H9 (cell line): ENCODE measurements at regions not wholly inside any gene's neighbourhood (a gene's known extent, or its start where the extent isn't known, plus 50 kb on each side); places are given as distances from the start of the nearest gene placed in this dataset.

Experiments used
- DNase-seq: peaks from one replicate; pipeline ENCODE4 v3.0.0-alpha.2; 2017
- H2AFZ ChIP-seq: one replicate; pipeline ENCODE4 v1.6.1; 2013; ENCODE audit warnings: mild to moderate bottlenecking, low read length, control low read depth, moderate library complexity
- H2AK5ac ChIP-seq: 2 replicates; pipeline ENCODE4 v1.6.1; 2013; ENCODE audit warnings: low read length, control low read depth, mixed read lengths; ENCODE audit not compliant: insufficient read length
- H2BK120ac ChIP-seq: one replicate; pipeline ENCODE4 v1.6.1; 2013; ENCODE audit warnings: low read depth, mild to moderate bottlenecking, low read length, control low read depth, inconsistent platforms; ENCODE audit not compliant: poor library complexity, severe bottlenecking
- H2BK12ac ChIP-seq: 2 replicates; pipeline ENCODE4 v1.6.1; 2013; ENCODE audit warnings: low read length, control low read depth, mixed read lengths, low read depth; ENCODE audit not compliant: insufficient read length
- H2BK15ac ChIP-seq: 2 replicates; pipeline ENCODE4 v1.6.1; 2013; ENCODE audit warnings: low read depth, low read length, control low read depth
- H2BK20ac ChIP-seq: one replicate; pipeline ENCODE4 v1.6.1; 2013; ENCODE audit warnings: low read depth, mild to moderate bottlenecking, low read length, control low read depth, inconsistent platforms; ENCODE audit not compliant: poor library complexity, severe bottlenecking
- H2BK5ac ChIP-seq: 2 replicates; pipeline ENCODE4 v1.6.1; 2013; ENCODE audit warnings: low read length, control low read depth, mixed read lengths; ENCODE audit not compliant: insufficient read length
- H3K14ac ChIP-seq: 2 replicates; pipeline ENCODE4 v1.6.1; 2013; ENCODE audit warnings: low read length, control low read depth; ENCODE audit not compliant: insufficient read depth
- H3K18ac ChIP-seq: 2 replicates; pipeline ENCODE4 v1.6.1; 2013; ENCODE audit warnings: low read depth, mild to moderate bottlenecking, mixed read lengths, low read length, control low read depth; ENCODE audit not compliant: insufficient read length
- H3K23ac ChIP-seq: 2 replicates; pipeline ENCODE4 v1.6.1; 2013; ENCODE audit warnings: low read length, control low read depth, mixed read lengths, low read depth; ENCODE audit not compliant: insufficient read length
- H3K23me2 ChIP-seq: 2 replicates; pipeline ENCODE4 v1.6.1; 2013; ENCODE audit warnings: low read depth, mild to moderate bottlenecking, mixed read lengths, low read length, control low read depth; ENCODE audit not compliant: insufficient read length, poor library complexity, severe bottlenecking
- H3K27ac ChIP-seq: 2 replicates; pipeline ENCODE4 v1.5.1; 2013; ENCODE audit warnings: low read length, control low read depth, mixed read lengths, low read depth; ENCODE audit not compliant: insufficient read length
- H3K27me3 ChIP-seq: 2 replicates; pipeline ENCODE4 v1.6.1; 2013; ENCODE audit warnings: low read length, control low read depth, inconsistent platforms; ENCODE audit not compliant: insufficient read depth
- H3K4ac ChIP-seq: 2 replicates; pipeline ENCODE4 v1.6.1; 2013; ENCODE audit warnings: low read depth, mild to moderate bottlenecking, control low read depth, inconsistent platforms, low read length, moderate library complexity
- H3K4me1 ChIP-seq: 2 replicates; pipeline ENCODE4 v1.6.1; 2013; ENCODE audit warnings: low read length, control low read depth, inconsistent platforms; ENCODE audit not compliant: insufficient read depth
- H3K4me2 ChIP-seq: 2 replicates; pipeline ENCODE4 v1.6.1; 2013; ENCODE audit warnings: low read length, control low read depth, mixed read lengths; ENCODE audit not compliant: insufficient read length, insufficient read depth
- H3K56ac ChIP-seq: 2 replicates; pipeline ENCODE4 v1.6.1; 2013; ENCODE audit warnings: low read depth, mild to moderate bottlenecking, mixed read lengths, low read length, control low read depth; ENCODE audit not compliant: insufficient read length
- H3K79me1 ChIP-seq: 2 replicates; pipeline ENCODE4 v1.6.1; 2013; ENCODE audit warnings: low read depth, mild to moderate bottlenecking, moderate library complexity, low read length, control low read depth, inconsistent platforms; ENCODE audit not compliant: insufficient read depth, poor library complexity, severe bottlenecking
- H3K79me2 ChIP-seq: 2 replicates; pipeline ENCODE4 v1.6.1; 2013; ENCODE audit warnings: low read length, control low read depth, inconsistent platforms; ENCODE audit not compliant: insufficient read depth
- H3K9ac ChIP-seq: 2 replicates; pipeline ENCODE4 v1.6.1; 2013; ENCODE audit warnings: low read length, control low read depth, mixed read lengths; ENCODE audit not compliant: insufficient read length; ENCODE audit errors: extremely low read depth
- H3K9me3 ChIP-seq: one replicate; pipeline ENCODE4 v1.6.1; 2013; ENCODE audit warnings: low read depth, low read length, inconsistent platforms; ENCODE audit not compliant: control insufficient read depth
- H3T11ph ChIP-seq: one replicate; pipeline ENCODE4 v1.6.1; 2013; ENCODE audit warnings: mild to moderate bottlenecking, low read length, control low read depth, inconsistent platforms
- H4K20me1 ChIP-seq: one replicate; pipeline ENCODE4 v1.6.1; 2013; ENCODE audit not compliant: control insufficient read depth, insufficient read length, insufficient read depth
- H4K5ac ChIP-seq: 2 replicates; pipeline ENCODE4 v1.6.1; 2013; ENCODE audit warnings: low read depth, mild to moderate bottlenecking, mixed read lengths, low read length, control low read depth; ENCODE audit not compliant: insufficient read length
- H4K8ac ChIP-seq: replicated peaks from 2 replicates; pipeline ENCODE4 v1.6.1; 2013; ENCODE audit warnings: low read length, control low read depth, mixed read lengths, low read depth; ENCODE audit not compliant: insufficient read length
- H4K91ac ChIP-seq: 2 replicates; pipeline ENCODE4 v1.6.1; 2013; ENCODE audit warnings: low read depth, mild to moderate bottlenecking, moderate library complexity, mixed read lengths, low read length, control low read depth; ENCODE audit not compliant: insufficient read length
- H3K27ac Mint-ChIP-seq, 3 experiments: 2 replicates in 2 of 3; 3 replicates in 1 of 3; pipeline ENCODE4 v1.8.0; 2020 to 2021; ENCODE audit warnings: mixed read lengths in 3 of 3, mild to moderate bottlenecking in 1 of 3, moderate library complexity in 1 of 3
- H3K27me3 Mint-ChIP-seq: 2 replicates; pipeline ENCODE4 v1.8.0; 2021; ENCODE audit warnings: low read depth, mild to moderate bottlenecking, moderate library complexity, mixed read lengths
- H3K36me3 Mint-ChIP-seq, 3 experiments: 2 replicates in 2 of 3; 3 replicates in 1 of 3; pipeline ENCODE4 v1.8.0; 2020 to 2021; ENCODE audit warnings: low read depth in 3 of 3, mixed read lengths in 3 of 3; ENCODE audit not compliant: insufficient read depth in 1 of 3
- H3K4me1 Mint-ChIP-seq, 2 experiments: 2 replicates each; pipeline ENCODE4 v1.8.0; 2020; ENCODE audit warnings: mixed read lengths in 2 of 2
- H3K4me3 Mint-ChIP-seq, 2 experiments: 2 replicates in 1 of 2; 3 replicates in 1 of 2; pipeline ENCODE4 v1.8.0; 2020 to 2021; ENCODE audit warnings: mild to moderate bottlenecking in 2 of 2, mixed read lengths in 2 of 2, moderate library complexity in 1 of 2
- H3K9me3 Mint-ChIP-seq, 2 experiments: 2 replicates in 1 of 2; 3 replicates in 1 of 2; pipeline ENCODE4 v1.8.0; 2020; ENCODE audit warnings: mild to moderate bottlenecking in 2 of 2, mixed read lengths in 2 of 2, moderate library complexity in 1 of 2
- CTCF ChIP-seq: fragments of 200-600 bp; sonication (generic); conservative IDR thresholded peaks from 3 replicates; pipeline ENCODE4 v1.8.0; 2021; ENCODE audit warnings: antibody characterized with exemption, mild to moderate bottlenecking
- WGBS: extraction: QIAGEN DNeasy Blood & Tissue Kit; methylation state at CpG from one replicate; pipeline ENCODE4 v1.1.7; 2013; ENCODE audit warnings: missing lambda C conversion rate, low lambda C conversion rate, mixed read lengths; ENCODE audit not compliant: insufficient read length; ENCODE audit errors: extremely low coverage; 5-methylcytosine and 5-hydroxymethylcytosine counted together

- Histone ChIP-seq H3K4me2 (no peak overlapping the region), H3K9ac (no peak overlapping the region), H3K18ac (no peak overlapping the region), H3K14ac (no peak overlapping the region), H2BK20ac (no peak overlapping the region), H2AFZ (no peak overlapping the region), H4K20me1 (no peaks in the 10 kb centered on the region), H2BK120ac (no peak overlapping the region), H3K4ac (no peak overlapping the region), H3K79me1 (no peaks in the 10 kb centered on the region), H2AK5ac (no peak overlapping the region), H3K27ac (no peak overlapping the region), H2BK5ac (no peak overlapping the region), H3K4me1 (no peaks in the 10 kb centered on the region), H3K56ac (no peak overlapping the region), H2BK15ac (no peak overlapping the region), H3K27me3 (no peaks in the 10 kb centered on the region), H4K5ac (no peak overlapping the region), H4K91ac (no peak overlapping the region), H3K23me2 (no peaks in the 10 kb centered on the region), H4K8ac (no peak overlapping the region), H3K79me2 (no peaks in the 10 kb centered on the region), H3K9me3 (no peaks in the 10 kb centered on the region), H2BK12ac (no peak overlapping the region), H3T11ph (no peak overlapping the region), H3K23ac (no peak overlapping the region)
- no peaks in the 10 kb centered on the region; a peak in 1 of 7 replicates for H3K36me3 Mint-ChIP-seq
- DNase-seq: no peak
- H3K4me3 Mint-ChIP-seq: no peak overlapping the region
- H3K4me1 Mint-ChIP-seq: peaks cover 1% of the 10 kb centered on the region in 2 experiments; a peak in 3 of 4 replicates
- H3K27me3 Mint-ChIP-seq: no peaks in the 10 kb centered on the region
- WGBS: no CpG with 5 or more reads among the region's 2 CpGs
- no peak overlapping the region for H3K27ac Mint-ChIP-seq
- no peaks in the 10 kb centered on the region; a peak in 1 of 5 replicates for H3K9me3 Mint-ChIP-seq
- no peak for TF ChIP-seq CTCF
Observed at GRCh38 chr1:59123081-59123681, 173.7 kb upstream of the FGGY start.
